Heart left ventricle (tissue), 16 donors: ENCODE measurements at regions not wholly inside any gene's neighbourhood (a gene's known extent, or its start where the extent isn't known, plus 50 kb on each side); places are given as distances from the start of the nearest gene placed in this dataset.
A peak's percentile ranks its signal among the peaks of the same experiment; 100 is the strongest.

ENCODE experiments used
- ATAC-seq, 4 donors: fragments of 200-7000 bp; cut with Tn5 transposase; one replicate each; pipeline ENCODE4 v1.9.1; 2020 to 2022; ENCODE audit warnings: moderate library complexity in 4 of 4, mild to moderate bottlenecking in 3 of 4, moderate number of reproducible peaks in 1 of 4
- DNase-seq, 5 donors: peaks; one replicate each; pipeline ENCODE4 v3.0.0-alpha.2; 2020
- H3K27ac ChIP-seq, 12 donors: fragments of 200-600 bp; sonication (generic) in 4 of 12; one replicate each; pipeline versions ENCODE4 v1.5.0 to v1.8.0; 2016 to 2022; ENCODE audit warnings: mild to moderate bottlenecking in 2 of 12
- H3K27me3 ChIP-seq, 9 donors: fragments of 200-600 bp; sonication (generic) in 2 of 9; one replicate each; pipeline versions ENCODE4 v1.5.1 to v1.8.0; 2016 to 2022; ENCODE audit warnings: mild to moderate bottlenecking in 3 of 9
- H3K36me3 ChIP-seq, 9 donors: fragments of 200-600 bp; sonication (generic) in 2 of 9; one replicate each; pipeline versions ENCODE4 v1.5.0 to v1.8.0; 2018 to 2022; ENCODE audit warnings: mild to moderate bottlenecking in 2 of 9
- H3K4me1 ChIP-seq, 12 donors: fragments of 200-600 bp; sonication (generic) in 4 of 12; one replicate each; pipeline versions ENCODE4 v1.5.0 to v1.8.0; 2016 to 2022; ENCODE audit warnings: mild to moderate bottlenecking in 3 of 12
- H3K4me3 ChIP-seq, 12 donors: fragments of 200-600 bp; sonication (generic) in 4 of 12; one replicate each; pipeline versions ENCODE4 v1.5.0 to v1.8.0; 2017 to 2022; ENCODE audit warnings: mild to moderate bottlenecking in 9 of 12, moderate library complexity in 4 of 12
- H3K9me3 ChIP-seq, 12 donors: fragments of 200-600 bp; sonication (generic) in 4 of 12; one replicate each; pipeline versions ENCODE4 v1.5.0 to v1.8.0; 2016 to 2022; ENCODE audit warnings: mild to moderate bottlenecking in 1 of 12
- CTCF ChIP-seq, 12 donors: fragments of 200-600 bp; sonication (generic) in 4 of 12; IDR thresholded peaks; one replicate each; pipeline versions ENCODE4 v1.5.0 to v1.8.0; 2018 to 2022; ENCODE audit warnings: antibody characterized with exemption in 12 of 12, mild to moderate bottlenecking in 5 of 12
- POLR2A ChIP-seq, 2 donors: fragments of 450-650 bp; IDR thresholded peaks; one replicate each; pipeline ENCODE4 v1.6.1; 2017; ENCODE audit warnings: antibody characterized with exemption in 2 of 2, mild to moderate bottlenecking in 2 of 2, moderate library complexity in 2 of 2
- WGBS, 4 donors: extraction: QIAGEN DNeasy Blood & Tissue Kit in 2 of 4; methylation state at CpG; one replicate each; pipeline versions ENCODE4 v1.1.5 to v1.1.7; 2013 to 2018; 5-methylcytosine and 5-hydroxymethylcytosine counted together
- intact Hi-C, 10 donors: fragments of 100-400 bp; cut with DNase I; formaldehyde crosslinking; loops; one replicate each; pipeline versions ENCODE4 v1.11.1 to v1.14.2; 2022
- donor health status: ischemic (EF 13 %, LVEDD 7.1; RV severe dilation, severe dysfunction).
- donor health status: healthy with polysubstance abuse.
- donor health status: DM: no; HTN: yes; CAD: no.
- donor health status: DM: no; HTN: no; CAD: no.
- donor health status: ischemic (EF 25% LVEDD 6.9; RV normal size, moderate dysfunction).
- donor health status: ischemic (EF 25% LVEDD 5.7; RV mildly dilated, moderate dysfunction).
- donor health status: healthy.
- donor health status: DM: yes; HTN: yes; CAD: no.
- donor health status: ischemic (EF 35%, LVEDD 5.7; RV mildly dilated, moderate dysfunction).
- donor health status: nonischemic (EF 11% LVEDD 7.7; RV severe dilation, severe dysfunction).
- donor health status: DM: yes; HTN: yes; CAD: no.
- donor health status: PGD.
- donor health status: ischemic (EF 29% LVEDD 5.4; RV normal size, mild dysfunction).
- donor health status: nonischemic (EF 23%, LVEDD 6.1; RV moderate dilation, normal function).

- Histone ChIP-seq H3K27ac (no peak overlapping the region), H3K36me3 (no peaks in the 10 kb centered on the region), H3K4me3 (no peak overlapping the region), H3K27me3 (peaks cover 0 to 7% (median 0%) of the 10 kb centered on the region in 9 donors), H3K9me3 (no peaks in the 10 kb centered on the region), H3K4me1 (peaks cover 0 to 7% (median 0%) of the 10 kb centered on the region in 12 donors)
- intact Hi-C loops, result no loop called here
- DNase-seq (no peak), ATAC-seq (no peak)
- no peak for TF ChIP-seq POLR2A (IDR thresholded peaks at IDR 0.05)
- TF ChIP-seq CTCF (IDR thresholded peaks at IDR 0.05), result no peak
These were observed 159.7 kb upstream of the RAD23B start for GRCh38 chr9:107123389-107123788.

GRCh38 chr9:107127608-107128007 lies 155.5 kb upstream of the RAD23B start:
- no peak for TF ChIP-seq CTCF (IDR thresholded peaks at IDR 0.05)
- no peak for TF ChIP-seq POLR2A (IDR thresholded peaks at IDR 0.05)
- Histone ChIP-seq H3K36me3 (no peaks in the 10 kb centered on the region), H3K27ac (no peak overlapping the region), H3K4me3 (no peak overlapping the region), H3K27me3 (peaks cover 0 to 5% (median 0%) of the 10 kb centered on the region in 9 donors), H3K4me1 (no peaks in the 10 kb centered on the region), H3K9me3 (no peaks in the 10 kb centered on the region)
- ATAC-seq (no peak), DNase-seq (no peak)
- intact Hi-C loops, result no loop called here
- WGBS, 4 donors, result 61 to 77% (median 76%) methylated on average over 5 of the region's 5 CpGs

GRCh38 chr9:107131108-107131799 lies 151.8 kb upstream of the RAD23B start:
- DNase-seq (peak in 1 of 5 donors; percentile 25), ATAC-seq (no peak)
- Histone ChIP-seq H3K4me3 (no peak overlapping the region), H3K27me3 (peaks cover 0 to 5% (median 0%) of the 10 kb centered on the region in 9 donors), H3K36me3 (no peaks in the 10 kb centered on the region), H3K27ac (no peak overlapping the region), H3K4me1 (no peaks in the 10 kb centered on the region), H3K9me3 (no peaks in the 10 kb centered on the region)
- no peak for TF ChIP-seq CTCF (IDR thresholded peaks at IDR 0.05)
- no peak for TF ChIP-seq POLR2A (IDR thresholded peaks at IDR 0.05)
- intact Hi-C loops, result no loop called here
- 74 to 79% (median 76%) methylated on average over 3 to 5 of the region's 5 CpGs for WGBS, 4 donors

GRCh38 chr9:107136296-107136695 lies 146.8 kb upstream of the RAD23B start:
- no peak for TF ChIP-seq CTCF (IDR thresholded peaks at IDR 0.05)
- no peak for TF ChIP-seq POLR2A (IDR thresholded peaks at IDR 0.05)
- H3K4me3 ChIP-seq, result no peak overlapping the region
- no peak overlapping the region for H3K27ac ChIP-seq
- no peaks in the 10 kb centered on the region for H3K36me3 ChIP-seq
- H3K9me3 ChIP-seq, result no peaks in the 10 kb centered on the region
- intact Hi-C loops, result no loop called here
- no peaks in the 10 kb centered on the region for H3K4me1 ChIP-seq
- ATAC-seq, result no peak
- 91 to 96% (median 95%) methylated on average over 2 of the region's 2 CpGs for WGBS, 4 donors
- DNase-seq, result no peak
- H3K27me3 ChIP-seq, result peaks cover 0 to 6% (median 0%) of the 10 kb centered on the region in 9 donors
